A549 (cell line): ENCODE measurements at regions not wholly inside any gene's neighbourhood (a gene's known extent, or its start where the extent isn't known, plus 50 kb on each side); places are given as distances from the start of the nearest gene placed in this dataset.
"Not testable (repeated sequence)": the region's sequence is repeated elsewhere in the genome, so short reads cannot be mapped to it uniquely, and the experiment has no call there.

Source experiments
- ATAC-seq, 2 experiments: fragments of 200-7000 bp in 1 of 2; fragments of >200 bp in 1 of 2; cut with Nextera tagmentation in 1 of 2; cut with Tn5 transposase in 1 of 2; 3 replicates each; pipeline versions ENCODE4 v1.8.0 to v1.9.1; 2018 to 2020; ENCODE audit warnings: mild to moderate bottlenecking in 1 of 2, moderate library complexity in 1 of 2
- CTCF ChIA-PET: fragments of 300-600 bp; sonication (Branson Sonifier 250); formaldehyde crosslinking; extraction: SDS; loops from one replicate; lab custom pipeline; 2021; ENCODE audit warnings: antibody characterized with exemption, inconsistent platforms; lab: Yijun Ruan, JAX
- POLR2A ChIA-PET: fragments of 350-600 bp; formaldehyde crosslinking; extraction: SDS; loops from one replicate; lab custom pipeline; 2021; ENCODE audit warnings: antibody characterized with exemption, inconsistent platforms; lab: Yijun Ruan, JAX
- DNase-seq, 2 experiments: peaks; one replicate each; pipeline versions ENCODE4 v3.0.0 to v3.0.0-alpha.2; 2011 to 2016; ENCODE audit warnings: low read depth in 1 of 2, low spot score in 1 of 2
- FAIRE-seq: peaks from 2 replicates; lab custom pipeline; 2011; peaks lifted over from hg19 to GRCh38; lab: Jason Lieb, UNC
- H3K27ac ChIP-seq, 2 experiments: fragments of >200 bp; sonication (Bioruptor Twin); formaldehyde crosslinking; 3 replicates each; pipeline ENCODE4 v1.5.1; 2016 to 2017
- H3K4me1 ChIP-seq: fragments of >200 bp; sonication (Bioruptor Twin); formaldehyde crosslinking; 3 replicates; pipeline ENCODE4 v1.6.1; 2016
- H3K4me2 ChIP-seq: fragments of >200 bp; sonication (Bioruptor Twin); formaldehyde crosslinking; 3 replicates; pipeline ENCODE4 v1.6.1; 2016
- H3K4me3 ChIP-seq: fragments of >200 bp; sonication (Bioruptor Twin); formaldehyde crosslinking; 3 replicates; pipeline ENCODE4 v1.5.1; 2016
- H3K9me3 ChIP-seq: fragments of >200 bp; sonication (Bioruptor Twin); formaldehyde crosslinking; 3 replicates; pipeline ENCODE4 v1.6.1; 2016
- ATOH8 ChIP-seq: fragments of 250-450 bp; sonication (Bioruptor Pico); IDR thresholded peaks from 2 replicates; pipeline ENCODE4 v1.5.0; 2020; ENCODE audit warnings: low read depth, mild to moderate bottlenecking, moderate library complexity
- BCL3 ChIP-seq: fragments of >200 bp; sonication (Bioruptor Twin); formaldehyde crosslinking; IDR thresholded peaks from 3 replicates; pipeline ENCODE4 v1.6.1; 2016
- CEBPB ChIP-seq, 2 experiments: fragments of >200 bp in 1 of 2; sonication (Bioruptor Twin) in 1 of 2; formaldehyde crosslinking in 1 of 2; IDR thresholded peaks; 2 replicates each; pipeline ENCODE4 v1.6.1; 2012 to 2016
- CTCF ChIP-seq: fragments of >200 bp; sonication (Bioruptor Twin); formaldehyde crosslinking; IDR thresholded peaks from 3 replicates; pipeline ENCODE4 v1.5.1; 2016
- EHF ChIP-seq: fragments of 250-450 bp; sonication (Bioruptor Pico); IDR thresholded peaks from 2 replicates; pipeline ENCODE4 v1.5.0; 2020; ENCODE audit warnings: mild to moderate bottlenecking
- EHMT2 ChIP-seq: fragments of 200-600 bp; sonication (generic); IDR thresholded peaks from 2 replicates; pipeline ENCODE4 v1.6.1; 2016; ENCODE audit warnings: antibody characterized with exemption, low read depth, mild to moderate bottlenecking, moderate library complexity
- ESRRA ChIP-seq: fragments of 150-350 bp; IDR thresholded peaks from 2 replicates; pipeline ENCODE4 v1.6.1; 2014; ENCODE audit warnings: mild to moderate bottlenecking, low read length, borderline replicate concordance
- FOXS1 ChIP-seq: fragments of 250-450 bp; sonication (Bioruptor Pico); IDR thresholded peaks from 2 replicates; pipeline ENCODE4 v1.5.0; 2020; ENCODE audit warnings: mild to moderate bottlenecking, moderate library complexity
- HOXA7 ChIP-seq: fragments of 250-450 bp; sonication (Bioruptor Pico); IDR thresholded peaks from 2 replicates; pipeline ENCODE4 v1.5.0; 2020; ENCODE audit warnings: mild to moderate bottlenecking, moderate library complexity
- HOXB13 ChIP-seq: fragments of 250-450 bp; sonication (Bioruptor Pico); IDR thresholded peaks from 2 replicates; pipeline ENCODE4 v1.5.0; 2020; ENCODE audit warnings: low read depth, mild to moderate bottlenecking, moderate library complexity
- HOXB5 ChIP-seq: fragments of 250-450 bp; sonication (Bioruptor Pico); IDR thresholded peaks from 2 replicates; pipeline ENCODE4 v1.5.0; 2020; ENCODE audit warnings: mild to moderate bottlenecking, moderate library complexity
- KDM1A ChIP-seq: fragments of 200-600 bp; sonication (generic); IDR thresholded peaks from 2 replicates; pipeline ENCODE4 v1.6.1; 2016; ENCODE audit warnings: low read depth, mild to moderate bottlenecking
- KDM5A ChIP-seq: fragments of 200-600 bp; sonication (generic); IDR thresholded peaks from 2 replicates; pipeline ENCODE4 v1.6.1; 2016; ENCODE audit warnings: antibody characterized with exemption, mild to moderate bottlenecking
- MAFK ChIP-seq: fragments of 450-650 bp; IDR thresholded peaks from 2 replicates; pipeline ENCODE4 v1.6.1; 2014; ENCODE audit not compliant: partially characterized antibody
- PBX3 ChIP-seq: IDR thresholded peaks from 2 replicates; pipeline ENCODE4 v1.6.1; 2012
- PHF8 ChIP-seq: fragments of 200-600 bp; sonication (generic); IDR thresholded peaks from 2 replicates; pipeline ENCODE4 v1.6.1; 2016; ENCODE audit warnings: low read depth, mild to moderate bottlenecking, antibody characterized with exemption, moderate library complexity, borderline replicate concordance
- POLR2A ChIP-seq: IDR thresholded peaks from 2 replicates; pipeline ENCODE4 v1.6.1; 2012; ENCODE audit warnings: mild to moderate bottlenecking, low read length
- RARB ChIP-seq: fragments of 250-450 bp; sonication (Bioruptor Pico); IDR thresholded peaks from 2 replicates; pipeline ENCODE4 v1.8.0; 2021; ENCODE audit warnings: mild to moderate bottlenecking, moderate library complexity
- SREBF2 ChIP-seq: fragments of 450-650 bp; IDR thresholded peaks from 2 replicates; pipeline ENCODE4 v1.6.1; 2014; ENCODE audit warnings: mild to moderate bottlenecking, moderate library complexity
- TFCP2L1 ChIP-seq: fragments of 250-450 bp; sonication (Bioruptor Pico); IDR thresholded peaks from 2 replicates; pipeline ENCODE4 v1.5.0; 2021; ENCODE audit warnings: mild to moderate bottlenecking
- TP53 ChIP-seq: fragments of 250-450 bp; sonication (Bioruptor Pico); IDR thresholded peaks from 2 replicates; pipeline ENCODE4 v1.5.0; 2021; ENCODE audit warnings: mild to moderate bottlenecking, moderate library complexity
- USF2 ChIP-seq: fragments of 450-650 bp; IDR thresholded peaks from 2 replicates; pipeline ENCODE4 v1.6.1; 2014; ENCODE audit warnings: antibody characterized with exemption
- ZC3H11A ChIP-seq: fragments of 450-650 bp; IDR thresholded peaks from 2 replicates; pipeline ENCODE4 v1.6.1; 2014; ENCODE audit warnings: antibody characterized with exemption, mild to moderate bottlenecking
- WGBS: methylation state at CpG from one replicate; pipeline ENCODE4 v1.1.6; 2017; ENCODE audit errors: missing lambda C conversion rate; 5-methylcytosine and 5-hydroxymethylcytosine counted together

GRCh38 chr5:173484569-173484968 is 131.9 kb downstream of the BOD1 start (continued):
- TF ChIP-seq USF2 (no peak), SREBF2 (no peak), TP53 (CRISPR knock-in tag) (no peak), POLR2A (no peak)
- TF ChIP-seq, all 56 proteins: peak for 0

- H3K4me2 ChIP-seq, H3K9me3 ChIP-seq, H3K4me1 ChIP-seq, ATAC-seq, DNase-seq, POLR2A ChIA-PET, FAIRE-seq, H3K4me3 ChIP-seq, H3K27ac ChIP-seq: not testable (repeated sequence)
- CTCF ChIA-PET, result interaction anchor here (0.6 to 2.0 kb wide), 3 partner anchors 10 to 506 kb away, joined by 4 to 7 read pairs (median 5); no protein-coding TSS in a partner anchor
- 94% methylated on average over 3 of the region's 3 CpGs for WGBS
Measured at GRCh38 chr5:173483599-173483998, 132.9 kb downstream of the BOD1 start.

- Histone ChIP-seq H3K4me3 (no peak overlapping the region), H3K27ac (no peak overlapping the region), H3K9me3 (no peaks in the 10 kb centered on the region), H3K4me2 (no peak overlapping the region), H3K4me1 (no peaks in the 10 kb centered on the region)
- ATAC-seq (no peak), FAIRE-seq (no peak), DNase-seq (no peak)
- TF ChIP-seq HOXB13 (CRISPR knock-in tag), result no peak
- TF ChIP-seq RARB, result no peak
- no peak for TF ChIP-seq SREBF2
- TF ChIP-seq KDM5A, result no peak
- TF ChIP-seq MAFK, result no peak
- TF ChIP-seq POLR2A, result no peak
- TF ChIP-seq BCL3, result no peak
- TF ChIP-seq ATOH8, result no peak
- no peak for TF ChIP-seq HOXA7 (CRISPR knock-in tag)
- no peak for TF ChIP-seq CTCF
- TF ChIP-seq FOXS1, result no peak
- TF ChIP-seq HOXB5, result no peak
- TF ChIP-seq EHMT2, result no peak
- no peak for TF ChIP-seq CEBPB (IDR thresholded peaks at IDR 0.05)
- no peak for TF ChIP-seq ZC3H11A
- TF ChIP-seq EHF (CRISPR knock-in tag), result no peak
- TF ChIP-seq TP53 (CRISPR knock-in tag), result no peak
- 85% methylated on average over 4 of the region's 4 CpGs for WGBS
- POLR2A ChIA-PET, result no interaction called here
- CTCF ChIA-PET, result interaction anchor here (0.6 to 1.6 kb wide), 2 partner anchors 90 to 507 kb away, joined by 4 to 5 read pairs; no protein-coding TSS in a partner anchor
Measured at GRCh38 chr5:173483160-173483559, 133.3 kb downstream of the BOD1 start.

- no peak for DNase-seq
- CTCF ChIA-PET, result interaction anchor here (1.2 to 1.6 kb wide), 2 partner anchors 9 to 10 kb away, joined by 4 read pairs; no protein-coding TSS in a partner anchor
- H3K4me1 ChIP-seq, result no peaks in the 10 kb centered on the region
- no peaks in the 10 kb centered on the region for H3K9me3 ChIP-seq
- no peak overlapping the region for H3K4me2 ChIP-seq
- FAIRE-seq, result no peak
- no peak overlapping the region for H3K4me3 ChIP-seq
- no peak overlapping the region for H3K27ac ChIP-seq
- TF ChIP-seq PHF8 (no peak), ESRRA (no peak), MAFK (no peak), PBX3 (no peak), FOXS1 (no peak), TFCP2L1 (CRISPR knock-in tag) (no peak), KDM1A (no peak)
- WGBS, result 69% methylated on average over 5 of the region's 5 CpGs
- no peak for ATAC-seq
- POLR2A ChIA-PET, result no interaction called here
Measured at GRCh38 chr5:173481821-173482220, 134.6 kb downstream of the BOD1 start.
